GM12878 (cell line): ENCODE measurements at regions not wholly inside any gene's neighbourhood (a gene's known extent, or its start where the extent isn't known, plus 50 kb on each side); places are given as distances from the start of the nearest gene placed in this dataset.

Experiments
- ATAC-seq: fragments of 200-7000 bp; cut with Tn5 transposase; 3 replicates; pipeline ENCODE4 v1.9.1; 2020; ENCODE audit warnings: mild to moderate bottlenecking, moderate library complexity
- BruUV-seq: library from RNA; stranded (reverse); fragments of 400-500 nt; replicated peaks from 2 replicates; lab custom pipeline; 2021; lab: Mats Ljungman, UMichigan
- CTCF ChIA-PET: fragments of 300-600 bp; sonication (Branson Sonifier 250); formaldehyde crosslinking; extraction: SDS; loops from one replicate; lab custom pipeline; 2021; ENCODE audit warnings: inconsistent platforms; lab: Yijun Ruan, JAX
- POLR2A ChIA-PET: fragments of 350-600 bp; formaldehyde crosslinking; extraction: SDS; loops from one replicate; lab custom pipeline; 2021; ENCODE audit warnings: inconsistent platforms; lab: Charles Lee
- RAD21 ChIA-PET: fragments of 300-600 bp; sonication (Branson Sonifier 250); formaldehyde crosslinking; loops from one replicate; lab custom pipeline; 2023; ENCODE audit warnings: antibody characterized with exemption; ENCODE audit not compliant: unreplicated experiment; lab: Charles Lee
- SMC1A ChIA-PET: fragments of 300-600 bp; sonication (Branson Sonifier 250); formaldehyde crosslinking; loops from one replicate; lab custom pipeline; 2023; ENCODE audit not compliant: unreplicated experiment, uncharacterized antibody; lab: Charles Lee
- DNase-seq: peaks from one replicate; pipeline ENCODE4 v3.0.0-alpha.2; 2011; ENCODE audit warnings: low read depth, low spot score
- FAIRE-seq: peaks from 3 replicates; lab custom pipeline; 2011; peaks lifted over from hg19 to GRCh38; lab: Jason Lieb, UNC
- H2AFZ ChIP-seq: 2 replicates; pipeline ENCODE4 v1.6.0; 2011; ENCODE audit warnings: low read depth, low read length, control low read depth; ENCODE audit not compliant: control insufficient read depth
- H3K27ac ChIP-seq: 2 replicates; pipeline ENCODE4 v1.5.1; 2011; ENCODE audit warnings: control low read depth; ENCODE audit not compliant: control insufficient read depth, insufficient read depth
- H3K27me3 ChIP-seq, 2 experiments: replicated peaks in 1 of 2; 2 replicates each; pipeline versions ENCODE4 v1.6.0 to v1.6.1; 2011; ENCODE audit warnings: low read length in 1 of 2; ENCODE audit not compliant: control insufficient read depth in 2 of 2, insufficient read depth in 2 of 2
- H3K36me3 ChIP-seq, 2 experiments: 2 replicates each; pipeline ENCODE4 v1.5.1; 2011; ENCODE audit warnings: low read length in 1 of 2; ENCODE audit not compliant: control insufficient read depth in 2 of 2, insufficient read depth in 2 of 2
- H3K4me1 ChIP-seq: 2 replicates; pipeline ENCODE4 v1.6.1; 2011; ENCODE audit warnings: mild to moderate bottlenecking, low read length, moderate library complexity, mixed read lengths; ENCODE audit not compliant: control insufficient read depth, insufficient read depth
- H3K4me2 ChIP-seq: 2 replicates; pipeline ENCODE4 v1.6.0; 2011; ENCODE audit warnings: control low read depth; ENCODE audit not compliant: control insufficient read depth, insufficient read depth
- H3K4me3 ChIP-seq: fragments of 200-600 bp; sonication (generic); 2 replicates; pipeline ENCODE4 v1.5.1; 2016
- H3K79me2 ChIP-seq: 2 replicates; pipeline ENCODE4 v1.6.0; 2011; ENCODE audit warnings: low read length; ENCODE audit not compliant: control insufficient read depth, insufficient read depth
- H3K9ac ChIP-seq: 2 replicates; pipeline ENCODE4 v1.8.0; 2011; ENCODE audit warnings: low read length, control low read depth, mixed read lengths; ENCODE audit not compliant: control insufficient read depth, insufficient read depth
- H3K9me3 ChIP-seq: replicated peaks from 3 replicates; pipeline ENCODE4 v1.5.1; 2011; ENCODE audit warnings: mild to moderate bottlenecking, low read length; ENCODE audit not compliant: control insufficient read depth, insufficient read depth
- H4K20me1 ChIP-seq: 2 replicates; pipeline ENCODE4 v1.6.0; 2011; ENCODE audit not compliant: control insufficient read depth, insufficient read depth
- BHLHE40 ChIP-seq, 2 experiments: fragments of 450-650 bp in 1 of 2; IDR thresholded peaks; 2 replicates each; pipeline ENCODE4 v1.6.1; 2011 to 2017; ENCODE audit warnings: low read depth in 2 of 2, borderline replicate concordance in 1 of 2, improper control_type of control experiment in 1 of 2, low read length in 1 of 2, mild to moderate bottlenecking in 1 of 2
- BMI1 ChIP-seq: fragments of 450-650 bp; IDR thresholded peaks from 2 replicates; pipeline ENCODE4 v1.6.1; 2016; ENCODE audit warnings: mild to moderate bottlenecking, moderate library complexity, borderline replicate concordance
- HDAC6 ChIP-seq: fragments of 200-600 bp; sonication (generic); IDR thresholded peaks from one replicate; pipeline ENCODE4 v1.8.0; 2017; ENCODE audit warnings: antibody characterized with exemption; ENCODE audit not compliant: unreplicated experiment
- IRF4 ChIP-seq: IDR thresholded peaks from 2 replicates; pipeline ENCODE4 v1.6.1; 2011; ENCODE audit warnings: low read depth, low read length
- LARP7 ChIP-seq: fragments of 450-650 bp; IDR thresholded peaks from 2 replicates; pipeline ENCODE4 v1.6.1; 2017; ENCODE audit warnings: mild to moderate bottlenecking
- MTA3 ChIP-seq: IDR thresholded peaks from 2 replicates; pipeline ENCODE4 v1.6.1; 2012; ENCODE audit warnings: low read length, inconsistent platforms, borderline replicate concordance
- SMAD1 ChIP-seq: fragments of 450-650 bp; IDR thresholded peaks from 2 replicates; pipeline ENCODE4 v1.6.1; 2018; ENCODE audit warnings: mild to moderate bottlenecking, low read depth; ENCODE audit not compliant: partially characterized antibody
- ZNF217 ChIP-seq: fragments of 450-650 bp; IDR thresholded peaks from 2 replicates; pipeline ENCODE4 v1.6.1; 2017; ENCODE audit warnings: antibody characterized with exemption, mild to moderate bottlenecking
- ZZZ3 ChIP-seq: IDR thresholded peaks from 2 replicates; pipeline ENCODE4 v1.6.1; 2011; ENCODE audit warnings: low read depth; ENCODE audit not compliant: control insufficient read depth, insufficient read length
- WGBS: methylation state at CpG from one replicate; pipeline ENCODE4 v1.1.6; 2016; ENCODE audit warnings: low lambda C conversion rate; ENCODE audit not compliant: insufficient replicate concordance, insufficient coverage; ENCODE audit errors: missing lambda C conversion rate; 5-methylcytosine and 5-hydroxymethylcytosine counted together
- in situ Hi-C: fragments of 300-500 bp; cut with MboI; formaldehyde crosslinking; loops from 9 replicates; pipeline ENCODE4 v1.14.3; 2018; ENCODE audit warnings: mixed read lengths
- intact Hi-C: fragments of 100-400 bp; cut with micrococcal nuclease; formaldehyde crosslinking; loops from one replicate; pipeline ENCODE4 v1.14.2; 2022; ENCODE audit not compliant: unreplicated experiment
- TF ChIP-seq, protein P1 (sequence below): fragments of 450-650 bp; IDR thresholded peaks from 2 replicates; pipeline ENCODE4 v1.6.1; 2018; ENCODE audit warnings: borderline replicate concordance, mild to moderate bottlenecking; ENCODE audit not compliant: partially characterized antibody
- TF ChIP-seq, protein P2 (sequence below): fragments of 450-650 bp; IDR thresholded peaks from 2 replicates; pipeline ENCODE4 v1.6.1; 2017; ENCODE audit warnings: mild to moderate bottlenecking, moderate library complexity
- TF ChIP-seq, protein P3 (sequence below): IDR thresholded peaks from 2 replicates; pipeline ENCODE4 v1.6.1; 2011; ENCODE audit warnings: mild to moderate bottlenecking, low read depth, low read length, moderate library complexity; ENCODE audit not compliant: insufficient replicate concordance
- TF ChIP-seq, protein P4 (sequence below): IDR thresholded peaks from 2 replicates; pipeline ENCODE4 v1.6.1; 2012; ENCODE audit warnings: low read length, inconsistent platforms

DNA sequence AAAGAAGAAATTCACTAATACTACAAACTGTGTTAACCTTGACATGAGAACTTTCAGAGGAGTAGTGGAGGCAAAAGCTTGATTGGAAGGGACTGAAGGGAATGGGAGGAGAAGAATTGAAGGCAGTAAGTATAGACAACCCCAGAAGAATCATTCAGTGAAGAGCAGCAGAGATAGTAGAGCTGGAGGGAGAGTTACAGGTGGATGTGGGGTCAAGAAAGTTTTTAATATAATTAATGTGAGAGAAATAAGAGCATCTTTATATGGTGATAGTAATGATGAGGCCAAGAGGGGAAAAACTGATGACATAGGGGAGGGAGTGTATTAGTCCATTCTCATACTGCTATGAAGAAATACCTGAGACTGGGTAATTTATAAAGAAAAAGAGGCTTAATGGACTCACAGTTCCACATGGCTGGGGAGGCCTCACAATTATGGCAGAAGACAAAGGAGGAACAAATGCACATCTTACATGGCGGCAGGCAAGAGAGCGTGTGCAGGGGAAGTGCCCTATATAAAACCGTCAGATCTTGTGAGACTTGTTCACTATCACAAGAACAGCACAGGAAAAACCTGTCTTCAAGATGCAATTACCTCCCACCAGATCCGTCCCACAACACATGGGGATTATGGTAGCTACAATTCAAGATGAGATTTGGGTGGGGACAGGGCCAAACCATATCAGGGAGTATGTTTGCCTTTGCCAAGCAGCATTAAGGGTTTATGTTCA lies 88.3 kb upstream of the PIK3CG start:
- DNase-seq (no peak), ATAC-seq (no peak), FAIRE-seq (no peak)
- Histone ChIP-seq H3K9ac (no peak overlapping the region), H3K4me3 (no peak overlapping the region), H3K4me1 (no peaks in the 10 kb centered on the region), H3K4me2 (no peak overlapping the region), H3K27me3 (no peaks in the 10 kb centered on the region), H3K9me3 (no peaks in the 10 kb centered on the region; the same call in 2 of the 3 replicates), H2AFZ (no peak overlapping the region), H3K79me2 (no peaks in the 10 kb centered on the region), H3K27ac (no peak overlapping the region), H4K20me1 (no peaks in the 10 kb centered on the region), H3K36me3 (no peaks in the 10 kb centered on the region)
- no TSS peak for BruUV-seq
- ChIA-PET CTCF (no interaction called here), RAD21 (no interaction called here), POLR2A (no interaction called here), SMC1A (interaction anchor here (0.6 to 0.7 kb wide), 2 partner anchors 178 to 609 kb away, joined by 3 to 4 read pairs; no protein-coding TSS in a partner anchor)
- intact Hi-C loops: no loop called here
- TF ChIP-seq LARP7 (no peak), ZZZ3 (no peak), MTA3 (no peak), BHLHE40 (IDR thresholded peaks at IDR 0.05; ENCODE audit: borderline replicate concordance in 1 of 2, low read depth in 2 of 2, low read length in 1 of 2) (no peak), BMI1 (no peak), SMAD1 (no peak), ZNF217 (no peak), IRF4 (no peak), HDAC6 (no peak)
- TF ChIP-seq, protein P1, sequence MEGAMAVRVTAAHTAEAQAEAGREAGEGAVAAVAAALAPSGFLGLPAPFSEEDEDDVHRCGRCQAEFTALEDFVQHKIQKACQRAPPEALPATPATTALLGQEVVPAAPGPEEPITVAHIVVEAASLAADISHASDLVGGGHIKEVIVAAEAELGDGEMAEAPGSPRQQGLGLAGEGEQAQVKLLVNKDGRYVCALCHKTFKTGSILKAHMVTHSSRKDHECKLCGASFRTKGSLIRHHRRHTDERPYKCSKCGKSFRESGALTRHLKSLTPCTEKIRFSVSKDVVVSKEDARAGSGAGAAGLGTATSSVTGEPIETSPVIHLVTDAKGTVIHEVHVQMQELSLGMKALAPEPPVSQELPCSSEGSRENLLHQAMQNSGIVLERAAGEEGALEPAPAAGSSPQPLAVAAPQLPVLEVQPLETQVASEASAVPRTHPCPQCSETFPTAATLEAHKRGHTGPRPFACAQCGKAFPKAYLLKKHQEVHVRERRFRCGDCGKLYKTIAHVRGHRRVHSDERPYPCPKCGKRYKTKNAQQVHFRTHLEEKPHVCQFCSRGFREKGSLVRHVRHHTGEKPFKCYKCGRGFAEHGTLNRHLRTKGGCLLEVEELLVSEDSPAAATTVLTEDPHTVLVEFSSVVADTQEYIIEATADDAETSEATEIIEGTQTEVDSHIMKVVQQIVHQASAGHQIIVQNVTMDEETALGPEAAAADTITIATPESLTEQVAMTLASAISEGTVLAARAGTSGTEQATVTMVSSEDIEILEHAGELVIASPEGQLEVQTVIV: no peak
- TF ChIP-seq, protein P2, sequence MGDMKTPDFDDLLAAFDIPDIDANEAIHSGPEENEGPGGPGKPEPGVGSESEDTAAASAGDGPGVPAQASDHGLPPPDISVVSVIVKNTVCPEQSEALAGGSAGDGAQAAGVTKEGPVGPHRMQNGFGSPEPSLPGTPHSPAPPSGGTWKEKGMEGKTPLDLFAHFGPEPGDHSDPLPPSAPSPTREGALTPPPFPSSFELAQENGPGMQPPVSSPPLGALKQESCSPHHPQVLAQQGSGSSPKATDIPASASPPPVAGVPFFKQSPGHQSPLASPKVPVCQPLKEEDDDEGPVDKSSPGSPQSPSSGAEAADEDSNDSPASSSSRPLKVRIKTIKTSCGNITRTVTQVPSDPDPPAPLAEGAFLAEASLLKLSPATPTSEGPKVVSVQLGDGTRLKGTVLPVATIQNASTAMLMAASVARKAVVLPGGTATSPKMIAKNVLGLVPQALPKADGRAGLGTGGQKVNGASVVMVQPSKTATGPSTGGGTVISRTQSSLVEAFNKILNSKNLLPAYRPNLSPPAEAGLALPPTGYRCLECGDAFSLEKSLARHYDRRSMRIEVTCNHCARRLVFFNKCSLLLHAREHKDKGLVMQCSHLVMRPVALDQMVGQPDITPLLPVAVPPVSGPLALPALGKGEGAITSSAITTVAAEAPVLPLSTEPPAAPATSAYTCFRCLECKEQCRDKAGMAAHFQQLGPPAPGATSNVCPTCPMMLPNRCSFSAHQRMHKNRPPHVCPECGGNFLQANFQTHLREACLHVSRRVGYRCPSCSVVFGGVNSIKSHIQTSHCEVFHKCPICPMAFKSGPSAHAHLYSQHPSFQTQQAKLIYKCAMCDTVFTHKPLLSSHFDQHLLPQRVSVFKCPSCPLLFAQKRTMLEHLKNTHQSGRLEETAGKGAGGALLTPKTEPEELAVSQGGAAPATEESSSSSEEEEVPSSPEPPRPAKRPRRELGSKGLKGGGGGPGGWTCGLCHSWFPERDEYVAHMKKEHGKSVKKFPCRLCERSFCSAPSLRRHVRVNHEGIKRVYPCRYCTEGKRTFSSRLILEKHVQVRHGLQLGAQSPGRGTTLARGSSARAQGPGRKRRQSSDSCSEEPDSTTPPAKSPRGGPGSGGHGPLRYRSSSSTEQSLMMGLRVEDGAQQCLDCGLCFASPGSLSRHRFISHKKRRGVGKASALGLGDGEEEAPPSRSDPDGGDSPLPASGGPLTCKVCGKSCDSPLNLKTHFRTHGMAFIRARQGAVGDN: no peak
- TF ChIP-seq, protein P3, sequence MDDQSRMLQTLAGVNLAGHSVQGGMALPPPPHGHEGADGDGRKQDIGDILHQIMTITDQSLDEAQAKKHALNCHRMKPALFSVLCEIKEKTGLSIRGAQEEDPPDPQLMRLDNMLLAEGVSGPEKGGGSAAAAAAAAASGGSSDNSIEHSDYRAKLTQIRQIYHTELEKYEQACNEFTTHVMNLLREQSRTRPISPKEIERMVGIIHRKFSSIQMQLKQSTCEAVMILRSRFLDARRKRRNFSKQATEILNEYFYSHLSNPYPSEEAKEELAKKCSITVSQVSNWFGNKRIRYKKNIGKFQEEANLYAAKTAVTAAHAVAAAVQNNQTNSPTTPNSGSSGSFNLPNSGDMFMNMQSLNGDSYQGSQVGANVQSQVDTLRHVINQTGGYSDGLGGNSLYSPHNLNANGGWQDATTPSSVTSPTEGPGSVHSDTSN: no peak
- TF ChIP-seq, protein P4, sequence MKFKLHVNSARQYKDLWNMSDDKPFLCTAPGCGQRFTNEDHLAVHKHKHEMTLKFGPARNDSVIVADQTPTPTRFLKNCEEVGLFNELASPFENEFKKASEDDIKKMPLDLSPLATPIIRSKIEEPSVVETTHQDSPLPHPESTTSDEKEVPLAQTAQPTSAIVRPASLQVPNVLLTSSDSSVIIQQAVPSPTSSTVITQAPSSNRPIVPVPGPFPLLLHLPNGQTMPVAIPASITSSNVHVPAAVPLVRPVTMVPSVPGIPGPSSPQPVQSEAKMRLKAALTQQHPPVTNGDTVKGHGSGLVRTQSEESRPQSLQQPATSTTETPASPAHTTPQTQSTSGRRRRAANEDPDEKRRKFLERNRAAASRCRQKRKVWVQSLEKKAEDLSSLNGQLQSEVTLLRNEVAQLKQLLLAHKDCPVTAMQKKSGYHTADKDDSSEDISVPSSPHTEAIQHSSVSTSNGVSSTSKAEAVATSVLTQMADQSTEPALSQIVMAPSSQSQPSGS: no peak
- WGBS: 58% methylated on average over 4 of the region's 4 CpGs
- in situ Hi-C loops: no loop called here
